OCI-LY7 (cell line): ENCODE measurements at regions not wholly inside any gene's neighbourhood (a gene's known extent, or its start where the extent isn't known, plus 50 kb on each side); places are given as distances from the start of the nearest gene placed in this dataset.

Source experiments
- BruUV-seq: library from RNA; stranded (reverse); fragments of 400-500 nt; replicated peaks from 2 replicates; lab custom pipeline; 2021; lab: Mats Ljungman, UMichigan
- CTCF ChIA-PET: fragments of 300-600 bp; sonication (Branson Sonifier 250); formaldehyde crosslinking; loops from one replicate; lab custom pipeline; 2022; ENCODE audit warnings: antibody characterized with exemption; ENCODE audit not compliant: unreplicated experiment; lab: Charles Lee
- POLR2A ChIA-PET: fragments of 300-600 bp; sonication (Branson Sonifier 250); formaldehyde crosslinking; loops from one replicate; lab custom pipeline; 2022; ENCODE audit warnings: antibody characterized with exemption; lab: Charles Lee
- DNase-seq: peaks from one replicate; pipeline ENCODE4 v3.0.0-alpha.2; 2015; ENCODE audit warnings: low spot score
- H2AFZ ChIP-seq: fragments of 200-600 bp; sonication (generic), shearing (Covaris generic); 2 replicates; pipeline ENCODE4 v1.6.1; 2014; ENCODE audit warnings: mild to moderate bottlenecking, antibody characterized with exemption, low read length, moderate library complexity
- H3K27ac ChIP-seq: fragments of 200-600 bp; sonication (generic); 2 replicates; pipeline ENCODE4 v1.5.1; 2014; ENCODE audit warnings: mixed run types, low read depth, mild to moderate bottlenecking, moderate library complexity, low read length, inconsistent platforms; ENCODE audit not compliant: poor library complexity, severe bottlenecking
- H3K36me3 ChIP-seq: fragments of 200-600 bp; sonication (generic); 2 replicates; pipeline ENCODE4 v1.6.1; 2014; ENCODE audit warnings: mild to moderate bottlenecking, antibody characterized with exemption, low read length, moderate library complexity, mixed read lengths; ENCODE audit not compliant: insufficient read depth
- H3K4me1 ChIP-seq: fragments of 200-600 bp; sonication (generic); 2 replicates; pipeline ENCODE4 v1.5.1; 2014; ENCODE audit warnings: mild to moderate bottlenecking, low read length; ENCODE audit not compliant: insufficient read depth, poor library complexity, severe bottlenecking
- H3K4me2 ChIP-seq: fragments of 200-600 bp; sonication (generic); 2 replicates; pipeline ENCODE4 v1.6.1; 2014; ENCODE audit warnings: mild to moderate bottlenecking, low read length
- H3K4me3 ChIP-seq: fragments of 200-600 bp; sonication (generic); 2 replicates; pipeline ENCODE4 v1.5.1; 2014; ENCODE audit warnings: mild to moderate bottlenecking, low read depth, low read length; ENCODE audit not compliant: poor library complexity, severe bottlenecking
- H3K79me2 ChIP-seq: fragments of 200-600 bp; sonication (generic); 2 replicates; pipeline ENCODE4 v1.6.1; 2016; ENCODE audit warnings: low read depth, mild to moderate bottlenecking, low read length, moderate library complexity, mixed read lengths; ENCODE audit not compliant: insufficient read depth
- H3K9me2 ChIP-seq: fragments of 200-600 bp; sonication (generic); 2 replicates; pipeline ENCODE4 v1.6.1; 2016; ENCODE audit warnings: mild to moderate bottlenecking, low read length, mixed read lengths; ENCODE audit not compliant: insufficient read depth
- H3K9me3 ChIP-seq: fragments of 200-600 bp; sonication (generic); 2 replicates; pipeline ENCODE4 v1.6.1; 2014; ENCODE audit warnings: mild to moderate bottlenecking, mixed run types, low read length, mixed read lengths
- H4K20me1 ChIP-seq: fragments of 200-600 bp; sonication (generic); 2 replicates; pipeline ENCODE4 v1.6.1; 2014; ENCODE audit warnings: mild to moderate bottlenecking, antibody characterized with exemption, low read length, moderate library complexity, mixed read lengths; ENCODE audit not compliant: insufficient read depth
- EZH2phosphoT487 ChIP-seq: fragments of 200-600 bp; sonication (generic); IDR thresholded peaks from 2 replicates; pipeline ENCODE4 v1.6.1; 2018; ENCODE audit warnings: low read depth, borderline replicate concordance, mild to moderate bottlenecking, mixed run types, antibody characterized with exemption, low read length, moderate library complexity, mixed read lengths
- intact Hi-C: fragments of 100-400 bp; cut with micrococcal nuclease; formaldehyde crosslinking; loops from one replicate; pipeline ENCODE4 v1.10.0; 2022; ENCODE audit not compliant: unreplicated experiment
- TF ChIP-seq, protein P1 (sequence below): fragments of 200-600 bp; sonication (generic); conservative IDR thresholded peaks from 2 replicates; pipeline ENCODE4 v1.5.1; 2014; ENCODE audit warnings: mild to moderate bottlenecking, antibody characterized with exemption, low read length, moderate library complexity, mixed read lengths

- H3K4me2 ChIP-seq = no peak overlapping the region
- no peaks in the 10 kb centered on the region for H4K20me1 ChIP-seq
- H3K9me3 ChIP-seq = 0 out of 2 replicates have a peak, but pooled peaks cover 10% of the 10 kb centered on the region
- POLR2A ChIA-PET = interaction anchor here (0.6 to 1.6 kb wide), 2 partner anchors 10 to 452 kb away, joined by 3 to 4 read pairs; no protein-coding TSS in a partner anchor
- no peak for DNase-seq
- H3K4me1 ChIP-seq = no peaks in the 10 kb centered on the region
- no peak overlapping the region for H2AFZ ChIP-seq
- no TSS peak for BruUV-seq
- no peaks in the 10 kb centered on the region for H3K9me2 ChIP-seq
- no peak overlapping the region for H3K27ac ChIP-seq
- intact Hi-C loops = no loop called here
- no peak overlapping the region for H3K4me3 ChIP-seq
- CTCF ChIA-PET = no interaction called here
- no peaks in the 10 kb centered on the region for H3K79me2 ChIP-seq
- no peaks in the 10 kb centered on the region for H3K36me3 ChIP-seq
- TF ChIP-seq, protein P1, sequence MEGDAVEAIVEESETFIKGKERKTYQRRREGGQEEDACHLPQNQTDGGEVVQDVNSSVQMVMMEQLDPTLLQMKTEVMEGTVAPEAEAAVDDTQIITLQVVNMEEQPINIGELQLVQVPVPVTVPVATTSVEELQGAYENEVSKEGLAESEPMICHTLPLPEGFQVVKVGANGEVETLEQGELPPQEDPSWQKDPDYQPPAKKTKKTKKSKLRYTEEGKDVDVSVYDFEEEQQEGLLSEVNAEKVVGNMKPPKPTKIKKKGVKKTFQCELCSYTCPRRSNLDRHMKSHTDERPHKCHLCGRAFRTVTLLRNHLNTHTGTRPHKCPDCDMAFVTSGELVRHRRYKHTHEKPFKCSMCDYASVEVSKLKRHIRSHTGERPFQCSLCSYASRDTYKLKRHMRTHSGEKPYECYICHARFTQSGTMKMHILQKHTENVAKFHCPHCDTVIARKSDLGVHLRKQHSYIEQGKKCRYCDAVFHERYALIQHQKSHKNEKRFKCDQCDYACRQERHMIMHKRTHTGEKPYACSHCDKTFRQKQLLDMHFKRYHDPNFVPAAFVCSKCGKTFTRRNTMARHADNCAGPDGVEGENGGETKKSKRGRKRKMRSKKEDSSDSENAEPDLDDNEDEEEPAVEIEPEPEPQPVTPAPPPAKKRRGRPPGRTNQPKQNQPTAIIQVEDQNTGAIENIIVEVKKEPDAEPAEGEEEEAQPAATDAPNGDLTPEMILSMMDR = no peak
- no peak for TF ChIP-seq EZH2phosphoT487
Observed at GRCh38 chr14:53591816-53592215, 364.8 kb downstream of the BMP4 start.

- no peak overlapping the region for H2AFZ ChIP-seq
- H3K9me3 ChIP-seq = no peaks in the 10 kb centered on the region
- H3K27ac ChIP-seq = no peak overlapping the region
- BruUV-seq = no TSS peak
- no peak overlapping the region for H3K4me3 ChIP-seq
- no peaks in the 10 kb centered on the region for H3K9me2 ChIP-seq
- CTCF ChIA-PET = no interaction called here
- TF ChIP-seq, protein P1 = no peak
- TF ChIP-seq EZH2phosphoT487 = no peak
- no peaks in the 10 kb centered on the region for H3K4me1 ChIP-seq
- no peaks in the 10 kb centered on the region for H4K20me1 ChIP-seq
- no peak overlapping the region for H3K4me2 ChIP-seq
- no peaks in the 10 kb centered on the region for H3K79me2 ChIP-seq
- intact Hi-C loops = no loop called here
- POLR2A ChIA-PET = interaction anchor here (0.7 to 2.0 kb wide), 5 partner anchors 9 to 685 kb away, joined by 3 to 7 read pairs (median 3); no protein-coding TSS in a partner anchor
- no peaks in the 10 kb centered on the region for H3K36me3 ChIP-seq
- DNase-seq = no peak
Observed at GRCh38 chr14:53581504-53581903, 375.1 kb downstream of the BMP4 start.

- BruUV-seq = no TSS peak
- ChIA-PET POLR2A (interaction anchor here (0.5 to 1.0 kb wide), 2 partner anchors 32 to 200 kb away, joined by 3 to 4 read pairs; no protein-coding TSS in a partner anchor), CTCF (no interaction called here)
- Histone ChIP-seq H3K4me2 (no peak overlapping the region), H3K9me2 (0 out of 2 replicates have a peak, but pooled peaks cover under 1% of the 10 kb centered on the region), H2AFZ (no peak overlapping the region), H3K9me3 (no peaks in the 10 kb centered on the region), H3K79me2 (no peaks in the 10 kb centered on the region), H3K36me3 (no peaks in the 10 kb centered on the region), H3K4me1 (no peaks in the 10 kb centered on the region), H4K20me1 (no peaks in the 10 kb centered on the region), H3K27ac (no peak overlapping the region), H3K4me3 (no peak overlapping the region)
- intact Hi-C loops = no loop called here
- TF ChIP-seq, protein P1 = no peak
- no peak for TF ChIP-seq EZH2phosphoT487
- no peak for DNase-seq
Observed at GRCh38 chr14:53571641-53572328, 384.8 kb downstream of the BMP4 start.
